GM10266 (cell line): ENCODE measurements at regions not wholly inside any gene's neighbourhood (a gene's known extent, or its start where the extent isn't known, plus 50 kb on each side); places are given as distances from the start of the nearest gene placed in this dataset.

Experiments used
- DNase-seq: peaks from one replicate; pipeline ENCODE4 v3.0.0; 2012; ENCODE audit errors: extremely low spot score
- TF ChIP-seq, protein P1 (sequence below): IDR thresholded peaks from 2 replicates; pipeline ENCODE4 v1.5.1; 2012; ENCODE audit warnings: mild to moderate bottlenecking, low read depth; ENCODE audit not compliant: control insufficient read depth, insufficient read depth; ENCODE audit errors: missing control alignments

GRCh38 chr4:137124278-137124932 is 407.9 kb downstream of the PCDH18 start:
- TF ChIP-seq, protein P1, sequence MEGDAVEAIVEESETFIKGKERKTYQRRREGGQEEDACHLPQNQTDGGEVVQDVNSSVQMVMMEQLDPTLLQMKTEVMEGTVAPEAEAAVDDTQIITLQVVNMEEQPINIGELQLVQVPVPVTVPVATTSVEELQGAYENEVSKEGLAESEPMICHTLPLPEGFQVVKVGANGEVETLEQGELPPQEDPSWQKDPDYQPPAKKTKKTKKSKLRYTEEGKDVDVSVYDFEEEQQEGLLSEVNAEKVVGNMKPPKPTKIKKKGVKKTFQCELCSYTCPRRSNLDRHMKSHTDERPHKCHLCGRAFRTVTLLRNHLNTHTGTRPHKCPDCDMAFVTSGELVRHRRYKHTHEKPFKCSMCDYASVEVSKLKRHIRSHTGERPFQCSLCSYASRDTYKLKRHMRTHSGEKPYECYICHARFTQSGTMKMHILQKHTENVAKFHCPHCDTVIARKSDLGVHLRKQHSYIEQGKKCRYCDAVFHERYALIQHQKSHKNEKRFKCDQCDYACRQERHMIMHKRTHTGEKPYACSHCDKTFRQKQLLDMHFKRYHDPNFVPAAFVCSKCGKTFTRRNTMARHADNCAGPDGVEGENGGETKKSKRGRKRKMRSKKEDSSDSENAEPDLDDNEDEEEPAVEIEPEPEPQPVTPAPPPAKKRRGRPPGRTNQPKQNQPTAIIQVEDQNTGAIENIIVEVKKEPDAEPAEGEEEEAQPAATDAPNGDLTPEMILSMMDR: peak; percentile 39

DNA sequence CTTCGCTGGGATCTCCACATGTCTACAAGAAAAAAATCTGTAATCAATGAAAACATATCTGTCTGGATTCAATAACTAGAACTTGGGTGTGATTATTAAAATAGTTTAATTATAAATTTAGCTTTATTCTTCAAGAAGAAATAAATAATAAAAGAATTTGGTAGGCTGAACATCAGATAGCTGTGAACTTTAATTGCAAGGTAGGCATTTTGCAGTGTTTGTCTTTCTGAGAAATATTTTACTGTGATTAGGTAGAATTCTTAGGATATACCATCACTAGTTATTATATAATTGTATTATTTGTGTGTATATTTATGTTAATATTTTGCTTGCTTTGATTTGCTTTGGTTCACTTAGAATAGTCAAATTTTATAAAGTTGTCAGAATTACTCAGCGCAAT is 409.4 kb downstream of the PCDH18 start:
- no peak for DNase-seq
- TF ChIP-seq, protein P1: no peak

More at GRCh38 chr4:137124278-137124932, 407.9 kb downstream of the PCDH18 start:
- DNase-seq: peak; percentile 4

- no peak for DNase-seq
- TF ChIP-seq, protein P1: no peak
Measured at GRCh38 chr4:137116144-137116543, 416.1 kb downstream of the PCDH18 start.

- TF ChIP-seq, protein P1: no peak
- no peak for DNase-seq
Measured at GRCh38 chr4:137106733-137107132, 425.6 kb downstream of the PCDH18 start.

GRCh38 chr4:137106287-137106686 is 426.0 kb downstream of the PCDH18 start:
- no peak for DNase-seq
- TF ChIP-seq, protein P1: no peak

GRCh38 chr4:137090951-137091350 is 441.3 kb downstream of the PCDH18 start:
- TF ChIP-seq, protein P1: no peak
- DNase-seq: no peak

GRCh38 chr4:137083571-137084135 is 448.6 kb downstream of the PCDH18 start:
- TF ChIP-seq, protein P1: no peak
- DNase-seq: no peak
